ENCODE measurements at regions not wholly inside any gene's neighbourhood (a gene's known extent, or its start where the extent isn't known, plus 50 kb on each side); places are given as distances from the start of the nearest gene placed in this dataset.
"Not testable (repeated sequence)": the region's sequence is repeated elsewhere in the genome, so short reads cannot be mapped to it uniquely, and the experiment has no call there.

- no peak for DNase-seq (ENCODE audit: low read depth)
Observed at GRCh38 chr9:71632776-71633175, 135.5 kb downstream of the CEMIP2 start.

- DNase-seq (ENCODE audit: low read depth), result no peak
Observed at GRCh38 chr9:71630377-71630995, 137.8 kb downstream of the CEMIP2 start.

GRCh38 chr9:71629578-71630215 is 138.6 kb downstream of the CEMIP2 start:
- no peak for DNase-seq (ENCODE audit: low read depth)

- DNase-seq (ENCODE audit: low read depth), result no peak
Observed at GRCh38 chr9:71628247-71628646, 140.1 kb downstream of the CEMIP2 start.

GRCh38 chr9:71627537-71627936 is 140.8 kb downstream of the CEMIP2 start:
- no peak for DNase-seq (ENCODE audit: low read depth)

GRCh38 chr9:71626395-71626794 is 141.9 kb downstream of the CEMIP2 start:
- DNase-seq (ENCODE audit: low read depth), result no peak

GRCh38 chr9:71624728-71625127 is 143.6 kb downstream of the CEMIP2 start:
- DNase-seq (ENCODE audit: low read depth), result no peak

- no peak for DNase-seq (ENCODE audit: low read depth)
Observed at GRCh38 chr9:71620746-71621145, 147.6 kb downstream of the CEMIP2 start.

GRCh38 chr9:71620331-71620730 is 148.0 kb downstream of the CEMIP2 start:
- DNase-seq (ENCODE audit: low read depth), result no peak

GRCh38 chr9:71619926-71620325 is 148.4 kb downstream of the CEMIP2 start:
- no peak for DNase-seq (ENCODE audit: low read depth)

GRCh38 chr9:71614409-71615010 is 153.8 kb downstream of the CEMIP2 start:
- no peak for DNase-seq (ENCODE audit: low read depth)

GRCh38 chr9:71612889-71613288 is 155.4 kb downstream of the CEMIP2 start:
- no peak for DNase-seq (ENCODE audit: low read depth)

GRCh38 chr9:71609448-71609830 is 158.9 kb downstream of the CEMIP2 start:
- DNase-seq (ENCODE audit: low read depth), result no peak

GRCh38 chr9:71608825-71609447 is 159.4 kb downstream of the CEMIP2 start:
- DNase-seq (ENCODE audit: low read depth), result no peak

GRCh38 chr9:71608021-71608420 is 160.3 kb downstream of the CEMIP2 start:
- no peak for DNase-seq (ENCODE audit: low read depth)

- no peak for DNase-seq (ENCODE audit: low read depth)
Observed at GRCh38 chr9:71607461-71607881, 160.8 kb downstream of the CEMIP2 start.

- peak; percentile 70 for DNase-seq (ENCODE audit: low read depth)
Observed at GRCh38 chr9:71604197-71605063, 163.9 kb downstream of the CEMIP2 start.

- no peak for DNase-seq (ENCODE audit: low read depth)
Observed at GRCh38 chr9:71602652-71603051, 165.7 kb downstream of the CEMIP2 start.

GRCh38 chr9:71595762-71596161 is 172.6 kb downstream of the CEMIP2 start:
- DNase-seq (ENCODE audit: low read depth), result not testable (repeated sequence)

GRCh38 chr9:71594541-71594940 is 173.8 kb downstream of the CEMIP2 start:
- DNase-seq (ENCODE audit: low read depth), result no peak

GRCh38 chr9:71592400-71592799 is 175.9 kb downstream of the CEMIP2 start:
- DNase-seq (ENCODE audit: low read depth), result no peak

GRCh38 chr9:71590362-71590761 is 178.0 kb downstream of the CEMIP2 start:
- DNase-seq (ENCODE audit: low read depth), result no peak

Data from stimulated activated CD8-positive, alpha-beta memory T cell treated with anti-CD3 and anti-CD28 coated beads, Interleukin-15, amount 100 ng/mL, for 1 hour (primary cell).